ENCODE measurements at regions not wholly inside any gene's neighbourhood (a gene's known extent, or its start where the extent isn't known, plus 50 kb on each side); places are given as distances from the start of the nearest gene placed in this dataset.
"Not testable (repeated sequence)": the region's sequence is repeated elsewhere in the genome, so short reads cannot be mapped to it uniquely, and the experiment has no call there.

- TF ChIP-seq, protein P1, sequence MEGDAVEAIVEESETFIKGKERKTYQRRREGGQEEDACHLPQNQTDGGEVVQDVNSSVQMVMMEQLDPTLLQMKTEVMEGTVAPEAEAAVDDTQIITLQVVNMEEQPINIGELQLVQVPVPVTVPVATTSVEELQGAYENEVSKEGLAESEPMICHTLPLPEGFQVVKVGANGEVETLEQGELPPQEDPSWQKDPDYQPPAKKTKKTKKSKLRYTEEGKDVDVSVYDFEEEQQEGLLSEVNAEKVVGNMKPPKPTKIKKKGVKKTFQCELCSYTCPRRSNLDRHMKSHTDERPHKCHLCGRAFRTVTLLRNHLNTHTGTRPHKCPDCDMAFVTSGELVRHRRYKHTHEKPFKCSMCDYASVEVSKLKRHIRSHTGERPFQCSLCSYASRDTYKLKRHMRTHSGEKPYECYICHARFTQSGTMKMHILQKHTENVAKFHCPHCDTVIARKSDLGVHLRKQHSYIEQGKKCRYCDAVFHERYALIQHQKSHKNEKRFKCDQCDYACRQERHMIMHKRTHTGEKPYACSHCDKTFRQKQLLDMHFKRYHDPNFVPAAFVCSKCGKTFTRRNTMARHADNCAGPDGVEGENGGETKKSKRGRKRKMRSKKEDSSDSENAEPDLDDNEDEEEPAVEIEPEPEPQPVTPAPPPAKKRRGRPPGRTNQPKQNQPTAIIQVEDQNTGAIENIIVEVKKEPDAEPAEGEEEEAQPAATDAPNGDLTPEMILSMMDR (IDR thresholded peaks at IDR 0.05; ENCODE audit: borderline replicate concordance, extremely low read depth, low read length, poor library complexity, severe bottlenecking), result not testable (repeated sequence)
- TF ChIP-seq EZH2 (IDR thresholded peaks at IDR 0.05; ENCODE audit: borderline replicate concordance, low read depth, low read length, severe bottlenecking), result not testable (repeated sequence)
These were observed 4395.7 kb upstream of the TPTE start for GRCh38 chr21:6125549-6126240.

Data from DND-41 (cell line).